ENCODE measurements at regions not wholly inside any gene's neighbourhood (a gene's known extent, or its start where the extent isn't known, plus 50 kb on each side); places are given as distances from the start of the nearest gene placed in this dataset.

DNA sequence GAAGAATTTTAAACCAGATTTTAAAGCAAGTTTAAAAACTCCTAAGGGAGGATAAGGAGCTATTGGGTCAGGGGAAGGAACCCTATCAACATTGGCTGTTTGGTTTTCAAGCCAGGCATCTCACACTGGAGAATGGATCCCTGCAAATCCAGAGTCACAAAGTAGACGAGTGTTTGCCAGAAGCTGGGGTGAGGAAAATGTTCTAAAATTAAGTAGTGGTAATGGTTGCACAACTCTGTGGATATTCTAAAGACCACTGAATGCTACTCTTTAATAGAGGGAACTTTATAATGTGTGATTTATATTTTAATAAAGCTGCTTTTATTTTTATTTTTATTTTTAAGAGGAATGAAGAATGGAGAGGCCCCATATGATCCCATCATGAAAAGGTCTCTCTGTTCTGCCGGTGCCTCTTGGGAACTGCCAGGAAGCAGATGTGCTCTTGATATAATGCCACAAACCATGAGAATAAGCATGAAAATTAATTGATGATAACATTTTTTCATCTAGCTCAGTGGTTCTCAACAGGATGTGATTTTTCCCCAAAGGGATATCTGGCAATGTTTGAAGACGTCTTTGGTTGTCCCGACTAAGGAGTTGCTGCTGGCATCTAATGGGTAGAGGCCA is 379.0 kb upstream of the CNR1 start:
- no peaks in the 10 kb centered on the region for H3K4me1 ChIP-seq (ENCODE audit: low read depth)
- no peak for DNase-seq
- TF ChIP-seq, protein P1, sequence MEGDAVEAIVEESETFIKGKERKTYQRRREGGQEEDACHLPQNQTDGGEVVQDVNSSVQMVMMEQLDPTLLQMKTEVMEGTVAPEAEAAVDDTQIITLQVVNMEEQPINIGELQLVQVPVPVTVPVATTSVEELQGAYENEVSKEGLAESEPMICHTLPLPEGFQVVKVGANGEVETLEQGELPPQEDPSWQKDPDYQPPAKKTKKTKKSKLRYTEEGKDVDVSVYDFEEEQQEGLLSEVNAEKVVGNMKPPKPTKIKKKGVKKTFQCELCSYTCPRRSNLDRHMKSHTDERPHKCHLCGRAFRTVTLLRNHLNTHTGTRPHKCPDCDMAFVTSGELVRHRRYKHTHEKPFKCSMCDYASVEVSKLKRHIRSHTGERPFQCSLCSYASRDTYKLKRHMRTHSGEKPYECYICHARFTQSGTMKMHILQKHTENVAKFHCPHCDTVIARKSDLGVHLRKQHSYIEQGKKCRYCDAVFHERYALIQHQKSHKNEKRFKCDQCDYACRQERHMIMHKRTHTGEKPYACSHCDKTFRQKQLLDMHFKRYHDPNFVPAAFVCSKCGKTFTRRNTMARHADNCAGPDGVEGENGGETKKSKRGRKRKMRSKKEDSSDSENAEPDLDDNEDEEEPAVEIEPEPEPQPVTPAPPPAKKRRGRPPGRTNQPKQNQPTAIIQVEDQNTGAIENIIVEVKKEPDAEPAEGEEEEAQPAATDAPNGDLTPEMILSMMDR (IDR thresholded peaks at IDR 0.05): no peak
- no peaks in the 10 kb centered on the region for H3K9me3 ChIP-seq
- no peak for ATAC-seq
- no peaks in the 10 kb centered on the region for H3K36me3 ChIP-seq (ENCODE audit: low read depth)
- no peak overlapping the region for H3K4me3 ChIP-seq
- intact Hi-C loops (cut with DNase I, micrococcal nuclease): no loop called here

DNA sequence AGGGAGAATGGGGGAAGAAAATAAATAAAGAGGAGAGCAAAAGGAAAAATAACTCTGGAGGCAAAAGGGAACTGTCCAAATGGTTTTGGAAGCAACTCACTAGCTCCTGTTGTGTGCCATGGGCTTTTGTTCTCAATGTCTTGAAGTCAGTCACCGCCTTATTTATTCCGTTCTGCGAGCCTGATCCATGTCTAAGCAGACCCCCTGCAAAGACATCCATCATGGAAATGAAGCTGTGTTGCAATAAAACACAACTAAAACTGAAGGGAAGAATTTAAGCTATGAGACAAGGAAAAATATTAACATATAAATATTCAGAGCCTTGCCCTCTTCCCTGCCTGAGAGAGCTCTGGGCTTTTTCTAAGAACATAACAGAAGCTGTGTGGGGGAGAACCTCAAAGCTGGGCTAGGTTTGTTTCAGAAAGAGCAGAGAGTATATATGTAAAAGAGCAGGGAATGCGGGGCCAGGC is 373.2 kb upstream of the CNR1 start:
- TF ChIP-seq, protein P1 (IDR thresholded peaks at IDR 0.05): no peak
- no peak for ATAC-seq
- no peak for DNase-seq
- intact Hi-C loops (cut with DNase I, micrococcal nuclease): no loop called here
- Histone ChIP-seq H3K4me1 (ENCODE audit: low read depth) (no peaks in the 10 kb centered on the region), H3K36me3 (ENCODE audit: low read depth) (no peaks in the 10 kb centered on the region), H3K9me3 (no peaks in the 10 kb centered on the region), H3K4me3 (no peak overlapping the region)

DNA sequence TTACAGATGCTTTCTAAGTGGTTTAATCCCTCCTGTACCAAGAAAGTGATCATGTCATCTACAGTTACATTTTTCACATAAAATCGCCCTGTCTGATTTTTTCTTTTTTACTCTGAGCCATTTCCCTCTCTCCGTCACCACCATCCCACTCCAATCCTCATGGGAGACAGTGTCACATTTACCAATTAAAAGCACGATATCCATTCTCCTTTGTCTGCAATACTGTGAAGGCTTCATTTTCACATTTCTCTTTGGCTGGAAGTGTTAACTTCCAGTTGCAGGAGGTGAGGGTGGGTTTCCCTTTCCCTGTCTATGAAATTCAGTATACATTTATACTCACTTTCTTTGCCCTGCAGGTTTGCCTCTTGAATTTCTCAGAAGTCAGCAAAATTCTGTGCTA is 372.7 kb upstream of the CNR1 start:
- TF ChIP-seq, protein P1 (IDR thresholded peaks at IDR 0.05): no peak
- DNase-seq (no peak), ATAC-seq (no peak)
- Histone ChIP-seq H3K36me3 (ENCODE audit: low read depth) (no peaks in the 10 kb centered on the region), H3K4me1 (ENCODE audit: low read depth) (no peaks in the 10 kb centered on the region), H3K9me3 (no peaks in the 10 kb centered on the region), H3K4me3 (no peak overlapping the region)
- intact Hi-C loops (cut with DNase I, micrococcal nuclease): no loop called here

DNA sequence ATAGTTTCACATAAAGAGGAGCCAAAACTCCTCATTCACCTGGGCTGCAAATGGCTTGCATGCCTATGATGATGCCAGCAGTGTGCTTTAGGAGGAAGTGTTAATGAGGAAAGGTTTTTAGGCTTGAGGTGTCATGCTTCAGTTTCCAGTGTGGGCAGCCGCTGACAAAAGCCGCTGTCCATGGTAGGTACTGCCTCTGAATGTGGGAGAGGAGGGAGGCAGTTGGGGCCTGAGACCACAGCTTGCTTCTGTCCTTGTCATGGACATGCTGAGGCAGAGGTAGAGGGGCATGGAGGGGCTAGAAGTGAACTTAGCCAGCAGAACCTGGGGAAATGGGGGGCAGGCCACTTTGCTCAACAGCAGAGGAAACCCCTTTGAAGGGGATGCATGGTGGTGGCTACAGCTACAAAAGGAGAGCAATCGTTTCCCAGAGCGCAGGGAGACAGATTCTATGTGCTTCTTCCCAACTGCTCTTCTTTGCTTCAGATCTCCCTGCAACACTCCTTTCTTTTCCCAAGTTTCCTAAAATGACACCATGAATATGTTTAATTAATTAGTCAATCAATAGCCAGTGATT is 372.1 kb upstream of the CNR1 start:
- TF ChIP-seq, protein P1 (IDR thresholded peaks at IDR 0.05): no peak
- ATAC-seq: no peak
- H3K36me3 ChIP-seq (ENCODE audit: low read depth): no peaks in the 10 kb centered on the region
- DNase-seq: no peak
- intact Hi-C loops (cut with DNase I, micrococcal nuclease): no loop called here
- no peaks in the 10 kb centered on the region for H3K4me1 ChIP-seq (ENCODE audit: low read depth)
- no peaks in the 10 kb centered on the region for H3K9me3 ChIP-seq
- no peak overlapping the region for H3K4me3 ChIP-seq

DNA sequence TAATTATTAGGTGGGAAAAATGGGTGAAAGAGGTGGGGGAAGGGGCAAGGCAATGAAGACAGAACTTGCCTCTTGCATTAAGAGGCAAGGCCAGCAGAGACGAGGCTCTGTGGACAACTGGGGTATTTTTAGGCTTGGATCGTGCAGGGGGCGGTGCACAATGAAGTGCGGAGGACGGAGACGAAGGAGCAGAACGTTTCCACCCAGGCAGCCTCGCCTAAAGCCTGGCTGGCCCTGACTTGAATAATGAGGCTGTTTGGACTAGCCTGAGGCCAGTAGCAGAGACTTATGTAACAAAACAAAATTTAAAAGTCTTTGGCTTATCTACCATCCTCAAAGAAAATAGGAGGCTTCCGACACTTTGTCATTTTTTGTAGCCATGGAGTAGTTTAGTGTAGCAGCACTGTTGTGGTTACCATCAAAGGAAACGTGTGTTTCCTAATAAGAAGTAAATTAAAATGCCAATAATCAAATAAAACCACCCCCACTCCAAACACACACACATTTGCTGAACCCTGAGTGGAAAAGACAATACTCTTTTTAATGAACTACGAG is 370.0 kb upstream of the CNR1 start:
- Histone ChIP-seq H3K9me3 (no peaks in the 10 kb centered on the region), H3K36me3 (ENCODE audit: low read depth) (no peaks in the 10 kb centered on the region), H3K4me1 (ENCODE audit: low read depth) (no peaks in the 10 kb centered on the region), H3K4me3 (no peak overlapping the region)
- DNase-seq (no peak), ATAC-seq (no peak)
- TF ChIP-seq, protein P1 (IDR thresholded peaks at IDR 0.05): no peak
- intact Hi-C loops (cut with DNase I, micrococcal nuclease): no loop called here
